Activated T-cell treated with anti-CD3 and anti-CD28 coated beads, Interleukin-2, amount 50 U/mL, for 72 hours (primary cell): ENCODE measurements at regions not wholly inside any gene's neighbourhood (a gene's known extent, or its start where the extent isn't known, plus 50 kb on each side); places are given as distances from the start of the nearest gene placed in this dataset.
"Not testable (repeated sequence)": the region's sequence is repeated elsewhere in the genome, so short reads cannot be mapped to it uniquely, and the experiment has no call there.

Experiments
- ATAC-seq, 2 donors: fragments of 150-1000 bp; cut with Tn5 transposase; replicated peaks in 1 of 2; 2 replicates each; pipeline ENCODE4 v1.10.0; 2021; ENCODE audit warnings: moderate library complexity in 2 of 2, mild to moderate bottlenecking in 1 of 2
- DNase-seq, 2 donors: peaks; one replicate each; pipeline ENCODE4 v3.0.0; 2021 to 2022; ENCODE audit warnings: mixed read lengths in 1 of 2
- H3K27ac Mint-ChIP-seq: one replicate; pipeline ENCODE4 v1.8.0; 2022; ENCODE audit warnings: mild to moderate bottlenecking, moderate library complexity, mixed read lengths
- H3K27me3 Mint-ChIP-seq: one replicate; pipeline ENCODE4 v1.8.0; 2022; ENCODE audit warnings: low read depth, mixed read lengths
- H3K36me3 Mint-ChIP-seq, 2 donors: one replicate each; pipeline ENCODE4 v1.8.0; 2022; ENCODE audit warnings: mixed read lengths in 2 of 2, mild to moderate bottlenecking in 1 of 2; ENCODE audit not compliant: insufficient read depth in 2 of 2
- H3K4me1 Mint-ChIP-seq: one replicate; pipeline ENCODE4 v1.8.0; 2022; ENCODE audit warnings: low read depth, mixed read lengths
- H3K4me3 Mint-ChIP-seq, 2 donors: one replicate each; pipeline ENCODE4 v1.8.0; 2022; ENCODE audit warnings: mild to moderate bottlenecking in 2 of 2, mixed read lengths in 2 of 2, moderate library complexity in 2 of 2
- H3K9me3 Mint-ChIP-seq, 2 donors: one replicate each; pipeline ENCODE4 v1.8.0; 2022; ENCODE audit warnings: mixed read lengths in 2 of 2

- no peak for DNase-seq
- Mint-ChIP-seq H3K4me3 (no peak overlapping the region), H3K27me3 (no peaks in the 10 kb centered on the region), H3K36me3 (peaks cover 0 to 2% of the 10 kb centered on the region in 2 donors), H3K4me1 (no peaks in the 10 kb centered on the region), H3K27ac (no peak overlapping the region), H3K9me3 (peaks cover 0 to 5% of the 10 kb centered on the region in 2 donors)
- ATAC-seq = no peak
These were observed 205.4 kb downstream of the RERGL start for GRCh38 chr12:17884581-17884980.

- Mint-ChIP-seq H3K9me3 (peaks cover 2 to 6% of the 10 kb centered on the region in 2 donors), H3K27me3 (no peaks in the 10 kb centered on the region)
- ATAC-seq = no peak
These were observed 211.3 kb downstream of the RERGL start for GRCh38 chr12:17878714-17879113.

GRCh38 chr12:17875230-17875629, 214.8 kb downstream of the RERGL start:
- no peak for DNase-seq
- no peaks in the 10 kb centered on the region for H3K4me1 Mint-ChIP-seq
- ATAC-seq = no peak
- H3K4me3 Mint-ChIP-seq = no peak overlapping the region
- peaks cover under 1 to 3% of the 10 kb centered on the region in 2 donors for H3K36me3 Mint-ChIP-seq
- H3K9me3 Mint-ChIP-seq = peaks cover 6 to 8% of the 10 kb centered on the region in 2 donors
- no peaks in the 10 kb centered on the region for H3K27me3 Mint-ChIP-seq
- no peak overlapping the region for H3K27ac Mint-ChIP-seq

More at GRCh38 chr12:17878714-17879113, 211.3 kb downstream of the RERGL start:
- Mint-ChIP-seq H3K27ac (no peak overlapping the region), H3K4me1 (no peaks in the 10 kb centered on the region), H3K36me3 (peaks cover 2 to 3% of the 10 kb centered on the region in 2 donors), H3K4me3 (no peak overlapping the region)
- no peak for DNase-seq

- ATAC-seq (no peak), DNase-seq (no peak)
- peaks cover 16 to 17% of the 10 kb centered on the region in 2 donors for H3K9me3 Mint-ChIP-seq
- no peak overlapping the region for H3K4me3 Mint-ChIP-seq
- no peaks in the 10 kb centered on the region for H3K4me1 Mint-ChIP-seq
- no peak overlapping the region for H3K27ac Mint-ChIP-seq
- no peaks in the 10 kb centered on the region for H3K27me3 Mint-ChIP-seq
- H3K36me3 Mint-ChIP-seq = peaks cover 0 to 3% of the 10 kb centered on the region in 2 donors
These were observed 223.2 kb downstream of the RERGL start for GRCh38 chr12:17866802-17867201.

- not testable (repeated sequence) for ATAC-seq, H3K27ac Mint-ChIP-seq, H3K9me3 Mint-ChIP-seq, H3K27me3 Mint-ChIP-seq, DNase-seq, H3K4me3 Mint-ChIP-seq, H3K4me1 Mint-ChIP-seq, H3K36me3 Mint-ChIP-seq
These were observed 234.4 kb downstream of the RERGL start for GRCh38 chr12:17855548-17855947.

GRCh38 chr12:17853054-17853453, 236.9 kb downstream of the RERGL start:
- Mint-ChIP-seq H3K4me3 (no peak overlapping the region), H3K27ac (no peak overlapping the region), H3K36me3 (peaks cover 0 to 4% of the 10 kb centered on the region in 2 donors), H3K4me1 (no peaks in the 10 kb centered on the region), H3K27me3 (no peaks in the 10 kb centered on the region), H3K9me3 (peaks cover 3 to 5% of the 10 kb centered on the region in 2 donors)
- no peak for ATAC-seq
- DNase-seq = no peak

- no peak for ATAC-seq
- H3K27me3 Mint-ChIP-seq = no peaks in the 10 kb centered on the region
- DNase-seq = no peak
- no peak overlapping the region for H3K4me3 Mint-ChIP-seq
- H3K27ac Mint-ChIP-seq = no peak overlapping the region
- peaks cover 7 to 10% of the 10 kb centered on the region in 2 donors for H3K9me3 Mint-ChIP-seq
- H3K36me3 Mint-ChIP-seq = no peaks in the 10 kb centered on the region
- H3K4me1 Mint-ChIP-seq = no peaks in the 10 kb centered on the region
These were observed 248.5 kb downstream of the RERGL start for GRCh38 chr12:17841496-17841895.

- Mint-ChIP-seq H3K9me3 (peaks cover 0 to 1% of the 10 kb centered on the region in 2 donors), H3K27ac (no peak overlapping the region), H3K4me1 (no peaks in the 10 kb centered on the region), H3K27me3 (no peaks in the 10 kb centered on the region), H3K4me3 (no peak overlapping the region), H3K36me3 (no peaks in the 10 kb centered on the region)
- no peak for DNase-seq
- ATAC-seq = no peak
These were observed 260.2 kb downstream of the RERGL start for GRCh38 chr12:17829813-17830212.

- H3K4me3 Mint-ChIP-seq = no peak overlapping the region
- H3K27ac Mint-ChIP-seq = no peak overlapping the region
- H3K9me3 Mint-ChIP-seq = peaks cover 14 to 18% of the 10 kb centered on the region in 2 donors
- H3K4me1 Mint-ChIP-seq = no peaks in the 10 kb centered on the region
- no peaks in the 10 kb centered on the region for H3K27me3 Mint-ChIP-seq
- DNase-seq (no peak), ATAC-seq (no peak)
- H3K36me3 Mint-ChIP-seq = peaks cover 0 to 6% of the 10 kb centered on the region in 2 donors
These were observed 271.1 kb downstream of the RERGL start for GRCh38 chr12:17818931-17819330.

GRCh38 chr12:17810399-17810798, 279.6 kb downstream of the RERGL start:
- ATAC-seq = no peak
- Mint-ChIP-seq H3K4me1 (no peaks in the 10 kb centered on the region), H3K4me3 (no peak overlapping the region), H3K36me3 (peaks cover 0 to 1% of the 10 kb centered on the region in 2 donors), H3K27me3 (no peaks in the 10 kb centered on the region), H3K9me3 (peaks cover 10 to 25% of the 10 kb centered on the region in 2 donors), H3K27ac (no peak overlapping the region)
- no peak for DNase-seq

GRCh38 chr12:17809206-17809605, 280.8 kb downstream of the RERGL start:
- no peaks in the 10 kb centered on the region for H3K4me1 Mint-ChIP-seq
- H3K27ac Mint-ChIP-seq = no peak overlapping the region
- H3K9me3 Mint-ChIP-seq = peaks cover 10 to 20% of the 10 kb centered on the region in 2 donors
- no peak for ATAC-seq
- peaks cover 0 to 1% of the 10 kb centered on the region in 2 donors for H3K36me3 Mint-ChIP-seq
- no peak overlapping the region for H3K4me3 Mint-ChIP-seq
- no peak for DNase-seq
- H3K27me3 Mint-ChIP-seq = no peaks in the 10 kb centered on the region

GRCh38 chr12:17802657-17803641, 287.0 kb downstream of the RERGL start:
- H3K9me3 Mint-ChIP-seq = peaks cover 11 to 16% of the 10 kb centered on the region in 2 donors

GRCh38 chr12:17793854-17794253, 296.1 kb downstream of the RERGL start:
- ATAC-seq (no peak), DNase-seq (no peak)
- Mint-ChIP-seq H3K4me1 (no peaks in the 10 kb centered on the region), H3K4me3 (no peak overlapping the region), H3K36me3 (no peaks in the 10 kb centered on the region), H3K9me3 (peaks cover 5 to 7% of the 10 kb centered on the region in 2 donors), H3K27ac (no peak overlapping the region), H3K27me3 (no peaks in the 10 kb centered on the region)

More at GRCh38 chr12:17802657-17803641, 287.0 kb downstream of the RERGL start:
- ATAC-seq (no peak), DNase-seq (no peak)
- no peak overlapping the region for H3K27ac Mint-ChIP-seq
- no peaks in the 10 kb centered on the region for H3K4me1 Mint-ChIP-seq
- no peak overlapping the region for H3K4me3 Mint-ChIP-seq
- H3K27me3 Mint-ChIP-seq = no peaks in the 10 kb centered on the region
- peaks cover 0 to 1% of the 10 kb centered on the region in 2 donors for H3K36me3 Mint-ChIP-seq
